ENCODE measurements at regions not wholly inside any gene's neighbourhood (a gene's known extent, or its start where the extent isn't known, plus 50 kb on each side); places are given as distances from the start of the nearest gene placed in this dataset.

DNA sequence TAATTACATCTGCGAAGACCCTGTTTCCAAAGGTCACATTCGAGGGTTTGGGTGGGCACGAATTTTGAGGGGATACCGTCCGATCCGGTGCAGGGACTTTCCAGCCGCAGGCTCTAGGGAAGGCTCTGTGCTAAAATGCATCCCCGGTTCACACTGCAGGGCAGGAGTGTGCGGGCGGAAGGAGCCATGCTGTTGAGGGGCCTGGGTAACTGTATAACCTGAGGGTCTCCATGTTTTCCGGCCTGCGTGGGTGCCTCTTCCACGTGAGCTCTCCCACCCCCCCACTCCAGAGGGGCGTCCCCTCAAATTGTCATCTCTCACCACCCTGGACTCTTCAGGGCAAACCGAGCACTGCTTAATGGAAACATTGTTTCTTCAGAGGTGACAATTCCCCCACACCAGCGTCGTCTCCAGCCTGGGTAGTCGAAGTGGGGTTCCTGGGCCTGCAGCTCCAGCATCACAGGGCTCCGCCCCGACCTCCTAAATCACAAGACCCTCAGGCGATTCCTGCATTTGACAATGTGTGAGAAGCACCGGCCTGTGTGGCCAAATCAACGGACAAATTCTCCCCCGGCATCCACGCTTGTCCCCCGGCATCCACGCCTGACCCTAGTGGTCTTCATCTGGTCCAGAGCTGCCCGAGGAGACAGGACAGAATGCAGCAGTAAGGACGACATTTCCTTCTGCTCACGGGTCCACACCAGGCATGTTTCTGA is 51.2 kb downstream of the FOXL3 start:
- no peak for DNase-seq (ENCODE audit: low read depth in 1 of 2, low spot score in 1 of 2)

GRCh38 chr7:341841-342638 is 52.1 kb downstream of the FOXL3 start:
- no peak for DNase-seq (ENCODE audit: low read depth in 1 of 2, low spot score in 1 of 2)

DNA sequence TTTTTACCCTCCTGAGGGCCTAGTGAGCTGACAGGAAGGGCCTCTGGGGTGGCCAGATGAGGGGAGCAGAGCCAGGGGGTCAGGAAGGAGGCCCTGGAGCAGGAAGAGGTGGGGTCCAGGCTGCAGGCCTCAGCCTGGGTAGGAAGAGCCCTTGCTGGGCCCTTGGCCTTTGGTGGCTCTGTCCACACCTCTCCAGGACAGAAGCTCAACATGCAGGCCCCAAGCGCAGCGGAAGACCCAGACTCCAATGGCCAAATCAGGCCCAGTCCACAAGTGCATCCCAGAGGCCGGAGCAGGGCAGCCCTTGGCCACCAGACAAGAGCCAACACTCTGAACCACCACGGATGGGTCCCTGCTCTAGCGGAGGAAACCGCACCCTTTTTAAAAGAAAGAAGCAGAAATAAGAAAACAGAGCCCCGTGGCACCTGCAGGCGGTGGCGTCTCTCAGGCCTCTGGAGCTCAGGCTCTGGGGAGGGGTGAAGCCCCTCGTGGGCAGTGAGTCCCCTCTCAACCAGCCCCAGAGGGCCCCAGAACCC is 52.8 kb downstream of the FOXL3 start:
- DNase-seq (ENCODE audit: low read depth in 1 of 2, low spot score in 1 of 2), result no peak

DNA sequence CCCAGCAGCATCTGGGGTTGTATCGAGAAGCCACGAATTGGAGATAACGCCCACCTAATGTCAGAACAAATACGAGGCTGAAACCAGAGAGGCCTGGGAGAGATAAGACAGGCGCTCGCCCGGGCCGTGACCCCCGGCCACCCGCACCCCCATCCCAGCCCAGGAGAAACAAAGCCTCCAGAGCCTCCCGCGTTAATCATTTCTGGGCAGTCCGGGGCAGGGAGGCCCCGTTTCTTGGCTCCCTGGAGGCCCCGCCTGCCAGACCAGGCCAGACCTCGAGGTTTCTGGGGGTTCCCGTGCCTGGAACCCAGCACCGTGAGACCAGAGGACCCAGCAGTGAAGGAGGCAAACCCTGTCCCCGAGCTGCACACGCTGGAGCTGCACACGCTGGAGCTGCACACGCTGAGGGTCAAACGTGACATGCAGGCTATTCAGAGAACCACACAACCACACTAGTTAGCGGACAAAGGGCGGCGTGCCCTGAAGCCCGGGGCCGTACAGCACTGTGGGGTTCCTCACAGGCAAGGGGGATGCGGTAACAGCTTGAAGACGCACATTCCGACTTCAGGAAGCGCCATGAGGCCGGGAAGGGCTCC is 53.4 kb downstream of the FOXL3 start:
- DNase-seq (ENCODE audit: low read depth in 1 of 2, low spot score in 1 of 2), result no peak

GRCh38 chr7:343864-344607 is 54.1 kb downstream of the FOXL3 start:
- DNase-seq (ENCODE audit: low read depth in 1 of 2, low spot score in 1 of 2), result no peak

DNA sequence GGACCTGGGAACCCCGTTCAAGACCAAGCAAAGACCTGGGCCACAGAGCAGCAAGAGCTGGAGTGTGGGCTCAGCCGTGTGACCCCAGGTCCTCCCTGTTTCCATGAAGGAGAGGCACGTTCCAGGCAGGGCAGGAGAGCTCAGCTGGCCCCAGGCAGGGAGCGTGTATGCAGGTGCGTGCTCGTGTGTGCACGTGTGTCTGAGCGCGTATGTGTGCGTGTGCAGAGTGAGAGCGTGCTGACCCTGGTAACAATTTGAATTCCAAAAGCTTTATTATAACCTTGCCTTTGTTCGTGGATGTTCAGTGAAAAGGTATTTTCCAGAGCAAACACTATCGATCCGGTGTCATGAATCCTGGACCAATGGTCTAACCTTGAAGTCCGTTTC is 54.6 kb downstream of the FOXL3 start:
- no peak for DNase-seq (ENCODE audit: low read depth in 1 of 2, low spot score in 1 of 2)

- DNase-seq (ENCODE audit: low read depth in 1 of 2, low spot score in 1 of 2), result no peak
Measured at GRCh38 chr7:346116-346898, 56.3 kb downstream of the FOXL3 start.

DNA sequence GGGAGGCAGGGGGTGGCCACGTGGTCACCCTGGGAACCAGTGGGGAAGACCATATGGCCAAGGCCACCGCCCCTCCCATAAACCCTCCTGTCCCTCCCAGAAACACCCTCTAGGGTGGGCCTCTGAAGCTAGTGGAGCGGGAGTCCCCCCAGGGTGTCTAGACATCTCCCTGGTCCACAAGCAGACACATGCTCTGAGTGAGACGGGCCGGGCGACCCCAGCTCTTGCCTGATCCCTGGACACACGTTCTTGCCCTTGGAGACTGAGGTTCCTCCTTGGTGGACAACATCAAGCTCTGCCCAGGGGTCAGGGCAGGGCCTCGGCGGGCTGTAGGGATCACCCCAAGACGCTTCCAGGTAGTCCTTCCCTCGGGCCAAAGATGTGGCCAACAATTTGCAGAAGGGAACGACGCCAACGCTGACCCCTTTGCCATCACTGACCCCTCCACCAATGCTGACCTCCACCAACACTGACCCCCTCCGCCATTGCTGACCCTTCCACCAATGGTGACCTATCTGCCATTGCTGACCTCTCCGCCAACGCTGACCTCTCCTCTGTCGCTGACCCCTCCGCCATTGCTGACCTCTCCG is 57.1 kb downstream of the FOXL3 start:
- no peak for DNase-seq (ENCODE audit: low read depth in 1 of 2, low spot score in 1 of 2)

DNA sequence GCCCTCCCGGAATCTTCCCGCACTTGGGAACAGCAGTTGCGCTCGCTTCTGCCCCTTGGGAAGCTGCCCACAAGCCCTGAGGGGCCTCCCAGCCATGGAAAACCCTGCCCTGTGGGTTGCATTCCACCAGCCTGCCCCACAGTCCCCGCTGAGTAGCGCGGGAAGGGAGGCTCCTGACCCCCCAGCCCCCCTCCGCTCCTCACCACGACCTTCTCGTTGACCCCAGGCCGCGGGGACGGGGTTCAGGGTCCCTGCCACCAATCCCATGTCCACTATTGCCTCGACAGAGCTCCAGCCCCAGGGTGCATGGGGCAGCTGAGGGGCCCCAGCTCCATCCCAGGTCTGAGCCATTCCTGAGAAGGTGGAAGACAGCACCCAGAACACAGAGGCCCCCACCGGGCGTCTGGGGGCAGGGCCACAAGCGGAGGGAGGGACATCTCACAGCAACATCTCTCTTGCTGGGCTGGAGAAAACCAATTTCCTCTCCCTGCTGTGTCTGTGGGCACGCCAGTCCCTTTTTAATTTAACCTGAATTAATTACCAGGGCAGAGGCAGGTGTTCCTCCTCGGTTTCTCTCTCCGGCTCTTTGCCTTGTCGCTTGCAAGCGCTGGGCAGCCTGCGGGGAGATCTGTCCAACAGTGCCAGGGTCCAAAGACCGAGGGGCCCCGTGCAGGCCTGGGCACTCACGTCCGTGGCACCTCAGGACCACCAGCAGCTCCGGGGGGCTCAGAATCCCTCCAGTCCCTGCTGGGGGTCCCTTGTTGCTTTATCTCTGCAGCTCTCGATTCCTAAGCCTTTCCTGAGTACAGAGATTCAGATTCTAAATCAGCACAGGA is 57.9 kb downstream of the FOXL3 start:
- DNase-seq (ENCODE audit: low read depth in 1 of 2, low spot score in 1 of 2), result no peak

DNA sequence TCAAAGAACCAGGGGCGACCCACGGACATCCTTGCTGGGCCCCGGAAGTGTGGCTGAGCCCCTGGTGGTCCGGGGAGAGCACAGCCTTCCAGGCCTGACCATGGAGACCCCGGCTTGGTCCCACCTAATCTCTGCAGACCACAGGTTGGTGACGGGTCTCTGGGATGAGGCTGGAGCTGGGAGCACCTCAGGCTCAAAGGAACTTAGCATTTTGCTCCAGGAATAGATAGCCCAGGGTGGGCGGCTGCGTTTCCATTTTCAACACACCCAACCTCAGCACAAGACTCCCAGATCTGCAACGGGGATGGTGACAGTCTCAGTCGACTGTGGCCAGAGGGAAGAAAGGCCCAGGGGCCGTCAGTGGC is 58.5 kb downstream of the FOXL3 start:
- no peak for DNase-seq (ENCODE audit: low read depth in 1 of 2, low spot score in 1 of 2)

GRCh38 chr7:348962-349743 is 59.2 kb downstream of the FOXL3 start:
- no peak for DNase-seq (ENCODE audit: low read depth in 1 of 2, low spot score in 1 of 2)

DNA sequence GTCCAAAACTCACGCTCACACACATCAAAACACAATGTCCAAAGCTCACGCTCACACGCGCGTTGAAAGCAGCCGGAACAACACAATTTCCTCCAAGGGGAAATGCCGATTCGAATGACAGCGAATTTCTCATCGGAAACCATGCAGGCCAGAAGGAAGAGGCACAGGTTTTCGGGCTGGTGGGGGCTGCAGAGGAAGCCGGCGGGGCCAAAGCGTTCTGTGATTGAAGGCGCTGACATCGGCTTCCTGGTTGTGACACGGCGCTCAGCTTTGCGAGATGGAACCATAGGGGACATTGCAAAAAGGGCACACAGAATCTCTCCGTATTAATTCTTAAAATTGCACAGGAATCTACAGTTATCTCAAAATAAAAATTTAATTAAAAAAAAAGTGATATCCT is 61.3 kb downstream of the FOXL3 start:
- peak; percentile 28 to 30 for DNase-seq (ENCODE audit: low read depth in 1 of 2, low spot score in 1 of 2)

DNA sequence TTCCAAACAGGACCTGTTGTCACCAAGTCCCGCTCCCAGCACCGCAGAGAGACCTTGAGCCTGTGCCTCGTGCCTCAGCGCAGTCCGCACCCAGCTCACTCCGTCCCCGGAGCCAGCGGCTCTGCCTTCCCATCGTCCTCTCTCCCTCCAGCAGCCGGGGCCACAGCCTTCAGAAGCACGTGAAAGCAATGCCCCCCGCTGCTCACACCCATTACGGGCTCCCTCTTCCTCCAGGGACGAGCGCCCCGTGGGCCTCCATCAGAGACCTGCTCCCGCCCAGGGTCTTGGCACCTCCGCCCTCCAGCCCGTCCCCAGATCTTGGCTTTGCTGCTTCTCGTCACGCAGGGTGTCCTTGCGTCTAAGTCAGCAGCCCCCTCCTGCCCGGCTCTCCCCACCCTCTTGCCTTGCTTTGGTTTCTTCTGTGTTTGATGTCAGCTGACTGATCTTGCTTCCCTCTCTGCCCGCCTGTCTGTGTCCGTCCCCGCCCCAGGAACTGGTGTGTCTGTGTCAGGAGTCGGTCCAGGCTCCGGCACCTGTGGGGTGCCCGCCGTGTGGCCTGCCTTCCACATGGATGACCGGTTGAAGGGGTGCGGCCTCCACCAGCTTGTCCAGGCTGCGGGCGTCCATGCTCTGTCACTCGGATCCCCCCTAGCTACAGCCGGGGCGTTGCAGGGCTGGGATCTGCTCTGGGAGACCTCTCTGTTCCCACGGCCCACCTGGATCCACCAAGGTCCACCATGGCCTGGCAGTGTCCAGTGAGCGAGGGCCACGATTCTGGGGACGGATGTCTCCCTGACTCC is 61.9 kb downstream of the FOXL3 start:
- DNase-seq (ENCODE audit: low read depth in 1 of 2, low spot score in 1 of 2), result peak; percentile 18 to 20

DNA sequence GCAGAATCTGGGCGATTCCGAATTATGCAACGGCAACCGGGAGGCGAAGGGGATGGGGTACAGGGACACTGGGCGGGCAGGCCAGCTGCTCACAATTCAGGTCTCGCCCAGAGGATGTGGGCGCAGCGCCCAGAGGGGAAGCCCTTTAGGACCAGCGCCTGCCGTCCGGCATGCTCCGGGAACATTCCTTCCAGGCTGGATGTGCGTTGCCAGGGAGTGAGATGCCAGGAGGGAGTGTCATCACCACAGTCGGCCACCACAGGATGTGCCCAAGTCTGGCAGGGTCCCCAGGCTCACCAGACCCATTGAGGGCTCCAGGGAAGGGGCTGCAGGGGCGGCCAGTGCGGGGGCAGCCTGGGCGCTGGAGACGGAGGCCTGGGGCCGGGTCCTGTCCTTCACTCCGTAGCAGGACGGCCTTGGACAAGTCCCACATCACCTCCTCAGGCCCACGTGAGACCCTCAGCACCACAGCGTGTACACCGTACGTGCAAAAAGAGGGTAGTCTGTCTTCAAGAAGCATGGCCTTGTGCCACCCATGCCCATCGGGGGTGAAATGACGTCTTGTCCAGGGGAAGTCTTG is 63.9 kb downstream of the FOXL3 start:
- DNase-seq (ENCODE audit: low read depth in 1 of 2, low spot score in 1 of 2), result no peak

DNA sequence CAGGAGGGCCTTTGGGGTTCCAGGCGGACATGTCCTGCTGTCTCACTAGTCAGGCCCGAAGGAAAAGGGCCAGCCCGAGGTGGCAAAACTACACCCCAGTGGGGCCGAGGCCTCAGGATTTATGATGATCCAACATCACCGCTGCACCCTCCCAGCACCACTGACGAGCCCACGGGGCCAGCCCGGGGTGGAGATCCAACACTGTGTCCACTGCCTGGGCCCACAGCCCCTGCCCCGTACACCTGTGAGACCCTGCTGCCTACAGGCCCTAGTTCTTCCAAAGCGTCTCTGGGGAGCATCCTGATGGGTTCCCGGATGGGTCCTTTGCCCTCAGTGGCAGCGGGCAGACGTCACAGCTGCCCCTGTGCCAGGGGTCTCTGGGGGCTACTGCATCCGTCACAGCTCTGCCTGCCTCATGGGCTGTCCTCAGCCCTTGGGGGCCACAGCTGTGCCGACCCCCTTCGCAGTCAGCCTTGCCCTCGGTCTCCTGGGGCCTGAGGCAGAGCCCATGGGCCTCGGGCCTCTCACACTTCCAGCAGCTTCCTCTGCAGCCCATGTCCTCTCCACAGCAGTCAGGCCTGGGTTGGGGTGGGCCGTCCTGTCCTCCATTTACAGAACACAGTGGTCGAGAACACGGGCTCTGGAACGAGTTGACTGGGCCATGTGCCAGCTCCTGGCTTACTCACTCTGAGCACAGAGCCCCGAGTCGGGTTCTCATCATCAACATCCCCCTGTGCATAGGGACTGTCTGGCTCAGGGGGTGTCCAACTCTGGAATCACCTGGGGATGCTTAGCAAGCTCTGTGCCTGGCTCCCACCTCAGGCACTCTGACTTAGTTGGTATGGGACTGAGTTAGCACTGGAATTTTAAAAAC is 64.9 kb downstream of the FOXL3 start:
- DNase-seq (ENCODE audit: low read depth in 1 of 2, low spot score in 1 of 2), result no peak

DNA sequence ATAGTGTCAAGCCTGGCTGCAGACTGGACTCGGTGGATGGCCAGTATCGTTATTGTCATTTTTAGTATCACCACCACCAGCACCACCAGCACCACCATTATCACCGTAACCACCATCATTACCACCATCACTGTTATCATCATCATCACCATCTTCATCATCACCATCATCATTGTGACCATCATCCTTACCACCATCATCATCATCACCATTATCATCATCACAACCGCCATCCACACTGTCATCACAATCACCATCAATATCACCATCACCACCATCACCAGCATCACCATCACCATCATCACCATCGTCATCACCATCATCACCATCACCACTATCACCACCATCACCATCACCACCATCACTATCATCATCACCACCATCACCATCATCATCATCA is 65.6 kb downstream of the FOXL3 start:
- DNase-seq (ENCODE audit: low read depth in 1 of 2, low spot score in 1 of 2), result no peak

Data from stimulated activated CD4-positive, alpha-beta T cell treated with anti-CD3 and anti-CD28 coated beads, Interleukin-15, amount 100 ng/mL, for 1 hour (primary cell).